ENCODE measurements at regions not wholly inside any gene's neighbourhood (a gene's known extent, or its start where the extent isn't known, plus 50 kb on each side); places are given as distances from the start of the nearest gene placed in this dataset.

DNA sequence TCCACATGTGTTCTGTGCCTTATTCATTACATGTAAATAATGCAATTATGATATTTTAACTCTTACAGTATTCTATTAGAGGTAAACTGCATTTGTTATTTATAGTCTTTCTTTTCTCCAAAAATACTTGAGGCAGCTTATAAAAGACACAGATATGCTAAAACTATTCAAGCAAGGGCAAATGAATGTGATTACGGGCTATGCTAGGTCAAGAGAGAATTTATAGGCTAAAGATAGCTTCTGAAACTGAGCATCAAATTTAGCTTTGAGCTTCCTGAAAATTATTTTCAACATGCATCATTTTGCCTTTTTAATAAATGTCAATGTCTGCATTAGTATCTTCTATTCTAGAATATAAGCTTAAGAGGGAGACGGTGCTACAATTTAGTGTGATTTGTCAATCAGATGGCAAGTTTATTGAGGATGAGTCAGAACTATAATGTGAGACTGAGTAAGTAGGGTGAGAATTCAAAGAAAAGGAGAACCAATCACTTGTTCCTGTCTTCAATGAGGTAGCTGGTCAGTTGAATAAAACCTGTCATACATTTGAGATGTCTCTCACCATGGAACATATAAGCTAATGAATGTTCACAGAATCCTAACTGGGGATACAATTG lies 669.4 kb upstream of the CITED2 start:
- TF ChIP-seq, protein P1, sequence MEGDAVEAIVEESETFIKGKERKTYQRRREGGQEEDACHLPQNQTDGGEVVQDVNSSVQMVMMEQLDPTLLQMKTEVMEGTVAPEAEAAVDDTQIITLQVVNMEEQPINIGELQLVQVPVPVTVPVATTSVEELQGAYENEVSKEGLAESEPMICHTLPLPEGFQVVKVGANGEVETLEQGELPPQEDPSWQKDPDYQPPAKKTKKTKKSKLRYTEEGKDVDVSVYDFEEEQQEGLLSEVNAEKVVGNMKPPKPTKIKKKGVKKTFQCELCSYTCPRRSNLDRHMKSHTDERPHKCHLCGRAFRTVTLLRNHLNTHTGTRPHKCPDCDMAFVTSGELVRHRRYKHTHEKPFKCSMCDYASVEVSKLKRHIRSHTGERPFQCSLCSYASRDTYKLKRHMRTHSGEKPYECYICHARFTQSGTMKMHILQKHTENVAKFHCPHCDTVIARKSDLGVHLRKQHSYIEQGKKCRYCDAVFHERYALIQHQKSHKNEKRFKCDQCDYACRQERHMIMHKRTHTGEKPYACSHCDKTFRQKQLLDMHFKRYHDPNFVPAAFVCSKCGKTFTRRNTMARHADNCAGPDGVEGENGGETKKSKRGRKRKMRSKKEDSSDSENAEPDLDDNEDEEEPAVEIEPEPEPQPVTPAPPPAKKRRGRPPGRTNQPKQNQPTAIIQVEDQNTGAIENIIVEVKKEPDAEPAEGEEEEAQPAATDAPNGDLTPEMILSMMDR (IDR thresholded peaks at IDR 0.05) = no peak
- no peak for TF ChIP-seq POLR2AphosphoS5 (IDR thresholded peaks at IDR 0.05)
